Colonic mucosa (tissue), 4 donors: ENCODE measurements at regions not wholly inside any gene's neighbourhood (a gene's known extent, or its start where the extent isn't known, plus 50 kb on each side); places are given as distances from the start of the nearest gene placed in this dataset.
"Not testable (repeated sequence)": the region's sequence is repeated elsewhere in the genome, so short reads cannot be mapped to it uniquely, and the experiment has no call there.

Experiments
- DNase-seq: peaks from one replicate; pipeline ENCODE4 v3.0.0-alpha.2; 2020
- H3K27ac ChIP-seq: fragments of 200-600 bp; one replicate; pipeline ENCODE4 v1.8.0; 2021
- H3K27me3 ChIP-seq: fragments of 200-600 bp; one replicate; pipeline ENCODE4 v1.8.0; 2021
- H3K36me3 ChIP-seq: fragments of 200-600 bp; one replicate; pipeline ENCODE4 v1.8.0; 2021
- H3K4me1 ChIP-seq: fragments of 200-600 bp; one replicate; pipeline ENCODE4 v1.8.0; 2021; ENCODE audit warnings: mild to moderate bottlenecking
- H3K4me3 ChIP-seq: fragments of 200-600 bp; one replicate; pipeline ENCODE4 v1.8.0; 2021
- H3K9ac ChIP-seq, 2 donors: one replicate each; pipeline ENCODE4 v1.7.0; 2013; ENCODE audit warnings: control low read depth in 2 of 2, low read depth in 2 of 2, low read length in 2 of 2
- H3K9me3 ChIP-seq: fragments of 200-600 bp; one replicate; pipeline ENCODE4 v1.8.0; 2021
- intact Hi-C: fragments of 100-400 bp; cut with DNase I; formaldehyde crosslinking; loops from one replicate; pipeline ENCODE4 v1.14.1; 2022
- TF ChIP-seq, protein P1 (sequence below): fragments of 200-600 bp; IDR thresholded peaks from one replicate; pipeline ENCODE4 v1.8.0; 2022; ENCODE audit warnings: antibody characterized with exemption, mild to moderate bottlenecking
- donor health status: healthy.
- donor health status: DM: no; HTN: no; CAD: no.
- donor health status: DM: no; HTN: no; CAD: no.

DNA sequence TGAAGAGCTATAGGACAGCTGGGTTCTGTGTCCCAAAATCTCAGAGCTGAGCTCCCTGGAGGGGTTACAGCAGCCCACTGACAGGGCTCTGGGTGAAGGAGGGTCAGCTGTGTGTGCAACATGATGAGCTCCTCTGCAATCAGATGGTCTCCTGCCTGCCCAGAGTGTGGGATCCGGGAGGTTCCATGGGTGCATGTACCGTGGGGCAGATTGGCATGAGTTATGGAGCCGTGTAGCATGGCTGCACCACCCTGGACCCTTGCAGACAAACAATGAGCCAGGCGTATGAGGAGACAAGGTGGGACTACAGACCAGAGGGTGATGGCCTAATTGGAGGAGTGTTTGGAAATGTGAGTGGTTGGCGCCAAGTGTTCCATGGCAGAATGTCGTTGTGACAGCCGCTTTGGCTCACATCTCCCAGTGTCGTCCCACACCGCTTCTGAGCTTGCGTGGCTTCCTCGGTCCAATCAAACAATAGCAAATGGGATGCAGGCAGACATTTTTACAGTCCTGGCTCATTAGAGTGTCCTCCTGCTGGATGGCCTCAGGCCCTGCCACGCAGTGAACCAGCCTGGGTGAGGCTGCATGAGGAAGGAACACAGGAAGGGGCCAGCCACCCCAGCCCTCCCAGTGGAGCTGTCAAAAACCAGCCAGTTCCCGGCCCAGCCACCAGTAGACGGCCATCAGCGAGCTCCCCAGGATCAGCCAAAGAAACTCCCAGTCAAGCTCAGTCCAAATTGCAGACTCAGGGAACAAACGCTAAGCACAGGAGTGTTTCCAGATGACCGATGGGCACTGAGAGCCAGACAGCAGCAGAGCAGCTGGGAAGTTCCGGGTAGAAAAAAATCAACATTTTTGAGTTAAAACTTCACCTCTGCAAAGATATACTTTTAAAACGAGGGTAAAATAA lies 1066.9 kb downstream of the BRD1 start:
- Histone ChIP-seq H3K27me3 (no peaks in the 10 kb centered on the region), H3K4me3 (no peak overlapping the region), H3K27ac (no peak overlapping the region), H3K4me1 (no peaks in the 10 kb centered on the region), H3K9me3 (no peaks in the 10 kb centered on the region), H3K9ac (no peak overlapping the region), H3K36me3 (no peaks in the 10 kb centered on the region)
- TF ChIP-seq, protein P1, sequence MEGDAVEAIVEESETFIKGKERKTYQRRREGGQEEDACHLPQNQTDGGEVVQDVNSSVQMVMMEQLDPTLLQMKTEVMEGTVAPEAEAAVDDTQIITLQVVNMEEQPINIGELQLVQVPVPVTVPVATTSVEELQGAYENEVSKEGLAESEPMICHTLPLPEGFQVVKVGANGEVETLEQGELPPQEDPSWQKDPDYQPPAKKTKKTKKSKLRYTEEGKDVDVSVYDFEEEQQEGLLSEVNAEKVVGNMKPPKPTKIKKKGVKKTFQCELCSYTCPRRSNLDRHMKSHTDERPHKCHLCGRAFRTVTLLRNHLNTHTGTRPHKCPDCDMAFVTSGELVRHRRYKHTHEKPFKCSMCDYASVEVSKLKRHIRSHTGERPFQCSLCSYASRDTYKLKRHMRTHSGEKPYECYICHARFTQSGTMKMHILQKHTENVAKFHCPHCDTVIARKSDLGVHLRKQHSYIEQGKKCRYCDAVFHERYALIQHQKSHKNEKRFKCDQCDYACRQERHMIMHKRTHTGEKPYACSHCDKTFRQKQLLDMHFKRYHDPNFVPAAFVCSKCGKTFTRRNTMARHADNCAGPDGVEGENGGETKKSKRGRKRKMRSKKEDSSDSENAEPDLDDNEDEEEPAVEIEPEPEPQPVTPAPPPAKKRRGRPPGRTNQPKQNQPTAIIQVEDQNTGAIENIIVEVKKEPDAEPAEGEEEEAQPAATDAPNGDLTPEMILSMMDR = no peak
- intact Hi-C loops = no loop called here
- DNase-seq = peak; percentile 9

DNA sequence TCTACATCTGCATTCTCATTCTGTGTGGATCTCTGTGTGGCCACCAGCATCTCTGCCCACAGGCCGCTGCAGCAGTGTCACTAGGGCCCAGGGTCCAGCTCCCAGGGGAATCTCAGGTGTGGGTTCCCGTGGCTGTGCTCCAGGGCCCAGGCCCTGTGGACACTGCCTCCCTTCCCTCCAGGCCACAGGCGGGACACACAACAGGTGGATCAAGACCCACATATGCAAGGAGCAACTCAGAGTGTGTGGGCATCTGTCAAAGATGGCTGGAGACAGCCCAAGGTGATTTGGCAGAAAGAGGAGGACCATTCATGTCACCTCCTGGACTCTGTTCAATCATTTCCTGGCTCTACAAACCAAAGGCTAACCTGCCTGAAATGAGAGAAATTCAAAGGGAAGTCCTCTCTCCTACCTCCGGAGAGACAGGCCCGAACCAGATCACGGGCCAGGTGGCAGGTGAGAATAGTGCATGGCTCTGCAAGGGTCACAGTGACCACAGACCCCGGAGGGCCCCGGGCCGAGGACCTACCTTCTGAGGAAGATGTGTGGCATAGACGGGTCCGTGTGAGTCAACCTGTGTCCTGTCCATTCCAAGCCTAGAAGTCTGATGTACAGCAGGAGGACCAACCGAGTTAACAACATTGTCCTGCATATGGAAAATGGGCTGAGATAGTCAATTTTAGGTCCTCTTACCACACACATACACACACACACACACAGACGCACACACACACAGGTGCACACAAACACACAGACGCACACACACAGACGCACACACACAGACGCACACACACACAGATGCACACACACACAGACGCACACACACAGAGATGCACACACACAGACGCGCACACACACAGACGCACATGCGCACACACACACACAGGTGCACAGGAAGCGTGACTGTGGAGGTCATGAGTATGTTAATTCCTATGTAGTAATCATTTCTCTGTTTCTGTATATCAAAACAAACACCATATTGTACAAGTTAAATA lies 1068.5 kb downstream of the BRD1 start:
- TF ChIP-seq, protein P1 = no peak
- no peaks in the 10 kb centered on the region for H3K27me3 ChIP-seq
- H3K9ac ChIP-seq = no peak overlapping the region
- H3K36me3 ChIP-seq = no peaks in the 10 kb centered on the region
- H3K4me1 ChIP-seq = no peaks in the 10 kb centered on the region
- no peak overlapping the region for H3K27ac ChIP-seq
- intact Hi-C loops = no loop called here
- no peak overlapping the region for H3K4me3 ChIP-seq
- H3K9me3 ChIP-seq = no peaks in the 10 kb centered on the region
- DNase-seq = no peak

DNA sequence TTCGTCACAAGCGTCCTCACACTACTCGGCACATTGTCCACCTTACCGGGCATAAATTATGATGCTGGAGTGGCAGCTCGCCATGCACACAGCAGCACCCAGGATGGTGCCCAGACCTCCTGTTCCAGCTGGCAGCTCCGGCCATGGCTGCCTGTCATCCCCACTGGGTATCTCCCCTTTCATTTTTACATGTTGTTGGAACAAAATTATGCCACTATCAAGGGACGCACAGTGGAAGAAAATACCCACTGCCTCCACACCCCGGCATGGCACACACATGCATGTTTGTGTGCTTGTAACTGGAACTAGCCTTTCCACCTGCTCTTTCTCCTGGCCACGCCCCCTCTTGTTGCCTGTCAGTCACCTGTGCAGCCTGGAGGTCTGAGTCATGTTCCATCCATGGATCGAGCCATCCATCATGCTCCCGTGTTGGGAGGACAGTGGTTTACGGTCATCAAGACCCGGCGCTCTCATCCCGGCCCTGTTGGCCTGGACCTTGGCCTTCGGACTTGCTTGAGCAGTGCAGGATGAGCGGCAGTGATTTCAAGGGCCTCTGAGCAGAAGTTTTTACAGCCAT lies 1069.6 kb downstream of the BRD1 start:
- TF ChIP-seq, protein P1 = no peak
- intact Hi-C loops = no loop called here
- no peak overlapping the region for H3K27ac ChIP-seq
- no peak for DNase-seq
- no peaks in the 10 kb centered on the region for H3K4me1 ChIP-seq
- H3K36me3 ChIP-seq = no peaks in the 10 kb centered on the region
- H3K9me3 ChIP-seq = no peaks in the 10 kb centered on the region
- no peak overlapping the region for H3K4me3 ChIP-seq
- no peak overlapping the region for H3K9ac ChIP-seq
- H3K27me3 ChIP-seq = no peaks in the 10 kb centered on the region

DNA sequence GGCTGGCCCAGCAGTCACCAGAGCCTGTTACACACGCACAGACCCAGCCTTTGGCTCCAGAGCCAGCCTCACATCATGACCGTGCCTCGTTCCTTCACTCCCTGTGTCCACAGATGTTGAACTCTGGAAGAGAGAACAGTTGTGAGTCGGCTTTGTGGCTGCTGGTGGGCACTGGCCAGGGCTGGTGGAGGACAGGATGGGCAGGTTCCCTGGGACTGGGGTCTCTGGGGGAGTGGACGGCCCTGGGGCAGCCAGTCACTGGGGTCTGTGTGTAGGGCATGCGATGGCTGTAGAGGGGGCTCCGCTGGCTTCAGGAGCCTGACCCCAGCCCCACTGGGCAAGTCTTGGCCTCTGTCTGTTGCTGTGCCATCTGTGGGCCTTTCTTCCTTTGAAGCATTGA lies 1070.1 kb downstream of the BRD1 start:
- Histone ChIP-seq H3K27me3 (no peaks in the 10 kb centered on the region), H3K36me3 (no peaks in the 10 kb centered on the region), H3K4me3 (no peak overlapping the region), H3K9me3 (no peaks in the 10 kb centered on the region), H3K27ac (no peak overlapping the region), H3K4me1 (no peaks in the 10 kb centered on the region), H3K9ac (no peak overlapping the region)
- peak; percentile 13 for DNase-seq
- intact Hi-C loops = no loop called here
- TF ChIP-seq, protein P1 = no peak

DNA sequence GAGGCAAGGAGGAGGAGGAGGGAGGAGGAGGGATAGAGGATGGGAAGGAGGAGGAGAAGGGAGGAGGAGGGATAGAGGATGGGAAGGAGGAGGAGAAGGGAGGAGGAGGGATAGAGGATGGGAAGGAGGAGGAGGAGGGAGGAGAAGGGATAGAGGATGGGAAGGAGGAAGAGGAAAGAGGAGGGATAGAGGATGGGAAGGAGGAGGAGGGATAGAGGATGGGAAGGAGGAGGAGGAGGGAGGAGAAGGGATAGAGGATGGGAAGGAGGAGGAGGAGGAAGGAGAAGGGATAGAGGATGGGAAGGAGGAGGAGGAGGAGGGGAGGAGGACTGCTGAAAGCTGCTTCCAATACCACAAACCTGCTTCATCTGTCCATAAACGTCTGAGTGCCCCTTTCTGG lies 1070.5 kb downstream of the BRD1 start:
- intact Hi-C loops = not testable (repeated sequence)

More for the DNA sequence above, 1070.5 kb downstream of the BRD1 start:
- not testable (repeated sequence) for H3K36me3 ChIP-seq, H3K9me3 ChIP-seq, H3K4me3 ChIP-seq, H3K27ac ChIP-seq, H3K4me1 ChIP-seq, DNase-seq, H3K27me3 ChIP-seq, H3K9ac ChIP-seq
